ENCODE measurements at regions not wholly inside any gene's neighbourhood (a gene's known extent, or its start where the extent isn't known, plus 50 kb on each side); places are given as distances from the start of the nearest gene placed in this dataset.

DNA sequence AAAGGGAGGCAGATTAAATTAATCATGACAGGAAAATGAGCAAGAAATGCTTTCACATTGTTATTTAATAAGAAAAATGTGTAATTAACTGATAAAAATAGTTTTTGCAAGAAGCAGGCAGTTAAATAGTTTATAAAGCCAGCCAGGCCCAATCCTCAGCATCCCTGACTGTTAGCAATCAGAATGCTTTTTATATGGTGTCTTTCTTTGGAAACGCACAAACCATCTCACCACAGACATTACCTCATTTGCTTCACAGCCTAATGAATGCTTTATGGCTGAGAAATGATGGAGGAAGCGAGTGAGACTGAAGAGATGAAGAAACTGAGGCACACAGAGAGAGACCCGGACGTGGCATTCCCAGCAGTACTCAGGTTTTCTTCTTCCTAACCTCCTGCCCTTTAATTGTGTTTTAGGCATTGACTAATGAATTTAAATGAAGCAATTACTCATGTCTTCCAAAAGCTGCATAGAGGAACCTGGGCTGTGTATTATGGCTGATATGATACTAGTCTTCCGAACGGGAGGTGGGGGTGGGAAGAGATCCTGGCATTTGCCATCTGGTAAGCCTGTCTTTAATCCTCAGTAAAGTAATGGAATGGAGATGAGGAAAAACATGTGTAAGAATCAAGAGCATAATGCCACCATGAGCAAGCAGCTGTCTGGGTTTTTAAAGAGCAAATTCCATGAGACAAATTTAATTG, 116.1 kb upstream of the LMO4 start:
- TF ChIP-seq POLR2AphosphoS5 (IDR thresholded peaks at IDR 0.05): no peak
- TF ChIP-seq CTCF (IDR thresholded peaks at IDR 0.05): no peak
